Activated CD4-positive, alpha-beta memory T cell treated with anti-CD3 and anti-CD28 coated beads for 36 hours (primary cell): ENCODE measurements at regions not wholly inside any gene's neighbourhood (a gene's known extent, or its start where the extent isn't known, plus 50 kb on each side); places are given as distances from the start of the nearest gene placed in this dataset.

ENCODE experiments used
- CTCF ChIA-PET: fragments of 350-600 bp; sonication (Branson Sonifier 250); formaldehyde crosslinking; loops from one replicate; lab custom pipeline; 2021; ENCODE audit warnings: antibody characterized with exemption, inconsistent platforms; lab: Charles Lee
- POLR2A ChIA-PET: fragments of 350-600 bp; sonication (Branson Sonifier 250); formaldehyde crosslinking; loops from one replicate; lab custom pipeline; 2021; ENCODE audit warnings: antibody characterized with exemption; lab: Charles Lee
- DNase-seq: peaks from one replicate; pipeline ENCODE4 v3.0.0-alpha.2; 2020
- H3K27ac Mint-ChIP-seq: one replicate; pipeline ENCODE4 v1.8.0; 2021; ENCODE audit warnings: mixed read lengths
- H3K27me3 Mint-ChIP-seq: one replicate; pipeline ENCODE4 v1.8.0; 2021; ENCODE audit warnings: mixed read lengths
- H3K36me3 Mint-ChIP-seq: one replicate; pipeline ENCODE4 v1.8.0; 2021; ENCODE audit warnings: mixed read lengths
- H3K4me1 Mint-ChIP-seq: one replicate; pipeline ENCODE4 v1.8.0; 2021; ENCODE audit warnings: low read depth, mixed read lengths
- H3K4me3 Mint-ChIP-seq: one replicate; pipeline ENCODE4 v1.8.0; 2021; ENCODE audit warnings: mild to moderate bottlenecking, mixed read lengths
- H3K9me3 Mint-ChIP-seq: one replicate; pipeline ENCODE4 v1.8.0; 2021; ENCODE audit warnings: mixed read lengths
- intact Hi-C: fragments of 100-400 bp; cut with micrococcal nuclease; formaldehyde crosslinking; loops from one replicate; pipeline ENCODE4 v1.15.1; 2023

DNA sequence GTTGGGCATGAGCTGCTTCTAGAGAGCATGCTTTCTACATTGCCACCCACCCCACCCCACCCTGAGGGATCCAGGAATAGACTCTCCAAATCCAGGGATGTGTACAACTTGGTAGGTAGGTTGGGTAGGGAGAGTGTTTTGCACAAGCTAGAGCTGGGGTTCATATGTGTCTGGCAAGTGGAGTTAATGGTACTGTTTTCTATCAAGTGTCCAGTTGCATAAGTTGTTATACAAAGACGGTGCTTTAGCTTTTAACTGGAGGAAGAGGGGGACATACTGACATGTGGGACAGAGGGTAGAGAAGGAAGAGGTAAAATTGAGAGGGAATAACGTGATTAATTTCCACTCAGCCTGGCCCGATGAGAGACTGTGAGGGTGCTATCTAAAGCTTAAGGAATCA, 51.0 kb upstream of the TNC start:
- intact Hi-C loops = no loop called here

DNA sequence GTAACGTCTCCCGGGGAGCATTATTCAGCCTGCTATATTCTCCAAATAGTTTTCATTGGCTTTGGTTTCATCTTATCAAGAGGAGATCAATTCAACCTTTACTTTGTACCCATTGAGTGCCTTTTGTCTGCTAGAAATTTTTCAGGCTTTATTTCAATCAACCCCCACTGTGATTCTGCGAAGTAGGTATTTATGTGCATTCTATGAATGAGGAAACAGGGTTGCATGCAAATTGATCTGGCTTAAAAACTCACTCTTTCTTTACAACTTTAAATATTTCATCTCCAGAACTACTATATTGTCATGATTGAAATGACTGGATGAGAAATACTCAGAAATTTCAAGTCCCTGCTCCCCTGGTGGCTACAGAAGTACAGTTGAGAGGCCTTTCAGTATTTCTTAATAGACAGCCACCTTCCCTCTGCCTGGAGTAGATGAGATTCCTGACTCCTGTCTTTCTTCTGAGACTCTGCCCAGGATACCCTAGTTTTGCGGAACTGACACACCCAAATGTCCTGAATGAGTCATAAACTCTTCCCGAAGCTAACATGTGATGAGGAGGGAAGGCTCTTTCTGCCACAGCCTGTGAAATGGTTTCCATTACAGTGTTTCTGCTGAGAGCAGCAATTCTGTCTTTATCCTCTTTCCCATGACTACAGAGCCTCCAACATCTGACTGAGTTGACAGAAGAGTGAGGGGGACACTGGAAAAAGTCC, 52.6 kb upstream of the TNC start:
- intact Hi-C loops = no loop called here
- DNase-seq = no peak
- Mint-ChIP-seq H3K4me1 (no peaks in the 10 kb centered on the region), H3K36me3 (no peaks in the 10 kb centered on the region), H3K27me3 (peaks cover 5% of the 10 kb centered on the region), H3K9me3 (no peaks in the 10 kb centered on the region), H3K4me3 (no peak overlapping the region), H3K27ac (no peak overlapping the region)
- CTCF ChIA-PET = no interaction called here
- POLR2A ChIA-PET = no interaction called here

More for the DNA sequence above, 51.0 kb upstream of the TNC start:
- ChIA-PET CTCF (no interaction called here), POLR2A (no interaction called here)
- Mint-ChIP-seq H3K27me3 (peaks cover 5% of the 10 kb centered on the region), H3K4me3 (no peak overlapping the region), H3K4me1 (no peaks in the 10 kb centered on the region), H3K36me3 (no peaks in the 10 kb centered on the region), H3K27ac (no peak overlapping the region), H3K9me3 (no peaks in the 10 kb centered on the region)
- DNase-seq = no peak

GRCh38 chr9:115171921-115172388, 54.0 kb upstream of the TNC start:
- no peaks in the 10 kb centered on the region for H3K9me3 Mint-ChIP-seq
- H3K4me3 Mint-ChIP-seq = no peak overlapping the region
- intact Hi-C loops = no loop called here
- H3K36me3 Mint-ChIP-seq = no peaks in the 10 kb centered on the region
- H3K27ac Mint-ChIP-seq = no peak overlapping the region
- DNase-seq = no peak
- ChIA-PET CTCF (no interaction called here), POLR2A (no interaction called here)
- H3K4me1 Mint-ChIP-seq = no peaks in the 10 kb centered on the region
- peaks cover 5% of the 10 kb centered on the region for H3K27me3 Mint-ChIP-seq

DNA sequence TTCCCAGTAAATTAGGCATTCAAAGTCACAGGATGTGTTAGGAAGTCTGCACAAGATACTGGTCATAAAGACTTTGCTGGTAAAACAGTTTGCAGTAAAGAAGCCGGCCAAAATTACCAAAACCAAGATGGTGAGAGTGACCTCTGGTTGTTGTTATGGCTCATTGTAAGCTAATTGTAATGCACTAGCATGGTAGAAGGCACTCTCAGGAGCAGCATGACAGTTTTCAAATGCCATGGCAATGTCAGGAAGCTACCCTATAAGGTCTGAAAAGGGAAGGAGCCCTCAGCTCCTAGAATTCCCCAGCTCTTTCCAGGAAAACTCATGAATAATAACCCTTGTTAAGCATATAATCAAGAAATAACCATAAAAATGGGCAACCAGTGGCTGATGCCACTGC, 64.3 kb upstream of the TNC start:
- CTCF ChIA-PET = no interaction called here
- Mint-ChIP-seq H3K4me3 (no peak overlapping the region), H3K27me3 (peaks cover 4% of the 10 kb centered on the region), H3K36me3 (no peaks in the 10 kb centered on the region), H3K4me1 (no peaks in the 10 kb centered on the region), H3K9me3 (no peaks in the 10 kb centered on the region), H3K27ac (no peak overlapping the region)
- POLR2A ChIA-PET = no interaction called here
- intact Hi-C loops = no loop called here
- DNase-seq = no peak

- ChIA-PET POLR2A (no interaction called here), CTCF (no interaction called here)
Observed at GRCh38 chr9:115183436-115183835, 65.5 kb upstream of the TNC start.

GRCh38 chr9:115189686-115190085, 71.7 kb upstream of the TNC start:
- peaks cover 3% of the 10 kb centered on the region for H3K36me3 Mint-ChIP-seq
- ChIA-PET CTCF (no interaction called here), POLR2A (no interaction called here)
- DNase-seq = no peak
- H3K4me3 Mint-ChIP-seq = no peak overlapping the region
- H3K27me3 Mint-ChIP-seq = peaks cover 25% of the 10 kb centered on the region
- H3K27ac Mint-ChIP-seq = no peak overlapping the region
- no peaks in the 10 kb centered on the region for H3K4me1 Mint-ChIP-seq
- intact Hi-C loops = no loop called here
- peaks cover 5% of the 10 kb centered on the region for H3K9me3 Mint-ChIP-seq

More at GRCh38 chr9:115183436-115183835, 65.5 kb upstream of the TNC start:
- Mint-ChIP-seq H3K4me1 (no peaks in the 10 kb centered on the region), H3K9me3 (no peaks in the 10 kb centered on the region), H3K36me3 (no peaks in the 10 kb centered on the region), H3K27me3 (peaks cover 6% of the 10 kb centered on the region), H3K27ac (no peak overlapping the region), H3K4me3 (no peak overlapping the region)
- no peak for DNase-seq
- intact Hi-C loops = no loop called here

GRCh38 chr9:115191667-115192066, 73.7 kb upstream of the TNC start:
- Mint-ChIP-seq H3K9me3 (peaks cover 5% of the 10 kb centered on the region), H3K36me3 (peaks cover 3% of the 10 kb centered on the region), H3K4me1 (no peaks in the 10 kb centered on the region), H3K27ac (no peak overlapping the region), H3K27me3 (peaks cover 29% of the 10 kb centered on the region), H3K4me3 (no peak overlapping the region)
- no peak for DNase-seq
- ChIA-PET POLR2A (no interaction called here), CTCF (no interaction called here)
- intact Hi-C loops = no loop called here

DNA sequence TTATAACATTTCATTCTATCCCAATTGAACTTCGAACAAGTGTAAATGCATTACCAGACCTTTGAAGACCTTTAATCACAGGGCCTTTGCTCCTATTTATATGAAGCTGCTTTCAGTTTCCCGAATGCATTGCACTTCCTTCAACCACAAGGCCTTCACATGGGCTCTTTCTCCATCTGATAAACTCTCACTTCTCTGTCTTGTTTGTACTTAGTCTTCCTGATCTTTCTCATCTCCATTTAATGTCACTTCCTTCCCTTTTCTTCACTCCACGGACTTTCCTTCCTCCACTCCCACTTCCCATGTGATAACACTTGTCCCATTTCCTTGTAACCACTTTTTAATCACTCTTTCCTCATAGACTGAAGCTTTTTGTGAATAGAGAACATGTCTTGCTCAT, 74.3 kb upstream of the TNC start:
- Mint-ChIP-seq H3K27ac (no peak overlapping the region), H3K4me1 (no peaks in the 10 kb centered on the region), H3K4me3 (no peak overlapping the region), H3K27me3 (peaks cover 33% of the 10 kb centered on the region), H3K36me3 (peaks cover 3% of the 10 kb centered on the region), H3K9me3 (peaks cover 5% of the 10 kb centered on the region)
- CTCF ChIA-PET = no interaction called here
- intact Hi-C loops = no loop called here
- DNase-seq = no peak
- POLR2A ChIA-PET = no interaction called here

DNA sequence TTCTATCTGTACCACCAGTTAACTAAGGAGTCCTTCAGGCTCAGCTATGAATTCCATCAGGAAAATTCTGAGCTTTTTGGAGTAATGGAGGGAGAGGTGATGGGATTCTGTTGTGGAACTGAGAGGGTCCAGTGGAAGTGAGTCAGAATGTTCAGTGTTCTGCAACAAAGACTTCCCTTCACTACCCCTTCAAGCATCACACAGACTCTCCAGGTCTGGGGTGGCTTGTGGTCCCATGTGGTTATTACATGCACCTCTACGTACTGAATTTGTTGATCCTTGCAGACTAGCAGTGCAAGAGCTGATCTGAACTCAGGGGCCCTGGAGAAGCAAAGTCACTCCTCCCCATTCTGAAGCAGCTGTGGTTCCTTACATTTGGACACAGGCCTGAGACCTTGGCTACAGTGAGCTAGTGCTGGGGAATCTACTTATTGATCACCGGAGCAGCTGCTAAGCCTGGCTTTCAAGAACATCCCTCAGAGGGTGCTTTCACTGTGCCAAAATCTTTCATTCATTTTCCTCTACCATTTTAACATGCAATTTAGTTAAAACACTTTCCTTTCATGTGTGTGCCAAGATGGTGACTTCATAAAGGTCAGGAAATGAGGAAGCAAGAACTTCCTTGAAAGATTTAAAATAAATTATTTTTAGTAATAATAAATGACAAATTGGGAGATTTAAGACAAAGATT, 75.0 kb upstream of the TNC start:
- CTCF ChIA-PET = no interaction called here
- POLR2A ChIA-PET = no interaction called here
- Mint-ChIP-seq H3K27ac (no peak overlapping the region), H3K9me3 (peaks cover 5% of the 10 kb centered on the region), H3K27me3 (peaks cover 36% of the 10 kb centered on the region), H3K4me3 (no peak overlapping the region), H3K4me1 (no peaks in the 10 kb centered on the region), H3K36me3 (peaks cover 3% of the 10 kb centered on the region)
- no peak for DNase-seq
- intact Hi-C loops = no loop called here

- ChIA-PET POLR2A (no interaction called here), CTCF (interaction anchor here (0.6 kb wide), 1 partner anchor 184 kb away, joined by 3 read pairs; no protein-coding TSS in a partner anchor)
- no peak for DNase-seq
- H3K36me3 Mint-ChIP-seq = peaks cover 3% of the 10 kb centered on the region
- no peaks in the 10 kb centered on the region for H3K4me1 Mint-ChIP-seq
- no peak overlapping the region for H3K4me3 Mint-ChIP-seq
- peaks cover 36% of the 10 kb centered on the region for H3K27me3 Mint-ChIP-seq
- intact Hi-C loops = no loop called here
- H3K9me3 Mint-ChIP-seq = peaks cover 5% of the 10 kb centered on the region
- H3K27ac Mint-ChIP-seq = no peak overlapping the region
Observed at GRCh38 chr9:115193777-115194176, 75.8 kb upstream of the TNC start.

DNA sequence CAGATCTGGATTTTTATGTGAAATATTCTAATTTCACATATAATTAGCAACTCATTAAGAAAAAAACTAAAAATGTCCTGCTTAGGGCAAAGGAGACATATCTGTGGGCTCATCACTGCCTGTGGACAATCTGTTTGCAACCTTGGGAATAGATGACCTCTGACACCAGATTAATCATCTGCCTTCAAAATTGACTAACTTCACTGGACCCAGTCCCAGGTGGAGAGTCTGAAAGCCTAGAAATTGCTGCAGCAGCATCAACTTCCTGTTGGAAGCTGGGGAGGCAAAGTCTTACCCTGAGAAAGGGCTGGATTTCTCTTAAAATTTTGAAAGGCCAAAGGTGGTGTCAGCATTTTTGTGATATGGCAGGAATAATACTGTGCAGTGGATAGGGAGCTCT, 76.3 kb upstream of the TNC start:
- no peak for DNase-seq
- POLR2A ChIA-PET = no interaction called here
- intact Hi-C loops = no loop called here
- no peak overlapping the region for H3K4me3 Mint-ChIP-seq
- H3K27ac Mint-ChIP-seq = no peak overlapping the region
- peaks cover 3% of the 10 kb centered on the region for H3K36me3 Mint-ChIP-seq
- H3K4me1 Mint-ChIP-seq = no peaks in the 10 kb centered on the region
- H3K27me3 Mint-ChIP-seq = peaks cover 39% of the 10 kb centered on the region
- CTCF ChIA-PET = interaction anchor here (0.6 kb wide), 1 partner anchor 184 kb away, joined by 3 read pairs; no protein-coding TSS in a partner anchor
- peaks cover 5% of the 10 kb centered on the region for H3K9me3 Mint-ChIP-seq

GRCh38 chr9:115195912-115196311, 78.0 kb upstream of the TNC start:
- no peaks in the 10 kb centered on the region for H3K4me1 Mint-ChIP-seq
- intact Hi-C loops = no loop called here
- CTCF ChIA-PET = no interaction called here
- peaks cover 42% of the 10 kb centered on the region for H3K27me3 Mint-ChIP-seq
- no peak for DNase-seq
- H3K4me3 Mint-ChIP-seq = no peak overlapping the region
- H3K36me3 Mint-ChIP-seq = no peaks in the 10 kb centered on the region
- H3K9me3 Mint-ChIP-seq = peaks cover 2% of the 10 kb centered on the region
- POLR2A ChIA-PET = no interaction called here
- H3K27ac Mint-ChIP-seq = no peak overlapping the region

- Mint-ChIP-seq H3K27ac (no peak overlapping the region), H3K4me3 (no peak overlapping the region), H3K9me3 (no peaks in the 10 kb centered on the region), H3K4me1 (no peaks in the 10 kb centered on the region), H3K27me3 (peaks cover 42% of the 10 kb centered on the region), H3K36me3 (no peaks in the 10 kb centered on the region)
- intact Hi-C loops = no loop called here
- DNase-seq = no peak
- POLR2A ChIA-PET = no interaction called here
- CTCF ChIA-PET = no interaction called here
Observed at GRCh38 chr9:115196919-115197318, 79.0 kb upstream of the TNC start.
